Spleen (tissue), 7 donors: ENCODE measurements at regions not wholly inside any gene's neighbourhood (a gene's known extent, or its start where the extent isn't known, plus 50 kb on each side); places are given as distances from the start of the nearest gene placed in this dataset.

Experiments used
- POLR2A ChIP-seq, 3 donors: fragments of 450-650 bp; IDR thresholded peaks; one replicate each; pipeline ENCODE4 v1.5.1; 2017; ENCODE audit warnings: antibody characterized with exemption in 3 of 3, mild to moderate bottlenecking in 1 of 3
- TF ChIP-seq, protein P1 (sequence below), 11 experiments: fragments of 200-600 bp in 7 of 11; fragments of 450-650 bp in 4 of 11; sonication (generic) in 4 of 11; IDR thresholded peaks in 8 of 11; conservative IDR thresholded peaks in 3 of 11; 1 replicate in 7 of 11; 2 replicates in 4 of 11; pipeline versions ENCODE4 v1.4.0 to v1.8.0; 2016 to 2021; ENCODE audit warnings: antibody characterized with exemption in 11 of 11, inconsistent platforms in 4 of 11, mild to moderate bottlenecking in 1 of 11
- donor health status: DM: no; HTN: no; CAD: no; lungs with moderate emphysema.
- donor health status: DM: no; HTN: no; CAD: no.
- donor health status: DM: no; HTN: no; CAD: no.

DNA sequence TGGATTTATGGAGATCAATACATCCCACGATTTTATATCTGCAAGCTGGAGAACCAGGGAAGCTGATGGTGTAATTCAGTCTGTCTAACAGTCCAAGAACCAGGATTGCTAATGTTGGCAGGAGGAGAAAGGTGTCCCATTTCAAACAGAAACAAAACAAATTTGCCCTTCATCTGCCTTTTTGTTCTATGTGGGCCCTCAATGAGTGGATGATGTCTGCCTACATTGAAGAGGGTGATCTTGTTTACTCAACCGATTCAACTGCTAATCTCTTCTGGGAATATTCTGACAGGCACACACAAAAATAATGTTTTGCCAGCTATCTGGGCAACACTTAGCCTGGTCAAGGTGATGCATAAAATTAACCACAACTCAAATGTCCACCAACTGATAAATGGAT, 65.1 kb upstream of the IL33 start:
- TF ChIP-seq POLR2A (IDR thresholded peaks at IDR 0.05) = no peak
- TF ChIP-seq, protein P1, sequence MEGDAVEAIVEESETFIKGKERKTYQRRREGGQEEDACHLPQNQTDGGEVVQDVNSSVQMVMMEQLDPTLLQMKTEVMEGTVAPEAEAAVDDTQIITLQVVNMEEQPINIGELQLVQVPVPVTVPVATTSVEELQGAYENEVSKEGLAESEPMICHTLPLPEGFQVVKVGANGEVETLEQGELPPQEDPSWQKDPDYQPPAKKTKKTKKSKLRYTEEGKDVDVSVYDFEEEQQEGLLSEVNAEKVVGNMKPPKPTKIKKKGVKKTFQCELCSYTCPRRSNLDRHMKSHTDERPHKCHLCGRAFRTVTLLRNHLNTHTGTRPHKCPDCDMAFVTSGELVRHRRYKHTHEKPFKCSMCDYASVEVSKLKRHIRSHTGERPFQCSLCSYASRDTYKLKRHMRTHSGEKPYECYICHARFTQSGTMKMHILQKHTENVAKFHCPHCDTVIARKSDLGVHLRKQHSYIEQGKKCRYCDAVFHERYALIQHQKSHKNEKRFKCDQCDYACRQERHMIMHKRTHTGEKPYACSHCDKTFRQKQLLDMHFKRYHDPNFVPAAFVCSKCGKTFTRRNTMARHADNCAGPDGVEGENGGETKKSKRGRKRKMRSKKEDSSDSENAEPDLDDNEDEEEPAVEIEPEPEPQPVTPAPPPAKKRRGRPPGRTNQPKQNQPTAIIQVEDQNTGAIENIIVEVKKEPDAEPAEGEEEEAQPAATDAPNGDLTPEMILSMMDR (IDR thresholded peaks at IDR 0.05 in 8 of 11, conservative IDR thresholded peaks at IDR 0.05 in 3 of 11) = no peak
